ENCODE measurements at regions not wholly inside any gene's neighbourhood (a gene's known extent, or its start where the extent isn't known, plus 50 kb on each side); places are given as distances from the start of the nearest gene placed in this dataset.

GRCh38 chr6:94095961-94096360, 676.6 kb upstream of the EPHA7 start:
- H3K27me3 ChIP-seq (ENCODE audit: control insufficient read depth, insufficient read depth, low read length) = no peaks in the 10 kb centered on the region
- no peak for TF ChIP-seq CTCF (IDR thresholded peaks at IDR 0.05; ENCODE audit: low read depth, low read length)
- ChIA-PET CTCF (no interaction called here), POLR2A (no interaction called here)
- H3K4me3 ChIP-seq (ENCODE audit: low read depth, low read length) = no peak overlapping the region
- no peaks in the 10 kb centered on the region for H3K9me3 ChIP-seq (ENCODE audit: control insufficient read depth, insufficient read depth, low read length)
- no peak for DNase-seq (ENCODE audit: low read depth, low spot score)
- no peak overlapping the region for H3K27ac ChIP-seq (ENCODE audit: low read depth, low read length)

- CTCF ChIA-PET = no interaction called here
- TF ChIP-seq CTCF (IDR thresholded peaks at IDR 0.05; ENCODE audit: low read depth, low read length) = no peak
Observed at GRCh38 chr6:94089941-94090340, 670.6 kb upstream of the EPHA7 start.

GRCh38 chr6:94088870-94089269, 669.5 kb upstream of the EPHA7 start:
- ChIA-PET CTCF (no interaction called here), POLR2A (no interaction called here)

More at GRCh38 chr6:94089941-94090340, 670.6 kb upstream of the EPHA7 start:
- H3K27ac ChIP-seq (ENCODE audit: low read depth, low read length) = no peak overlapping the region
- POLR2A ChIA-PET = no interaction called here
- H3K9me3 ChIP-seq (ENCODE audit: control insufficient read depth, insufficient read depth, low read length) = no peaks in the 10 kb centered on the region; the same call in 1 of the 2 replicates
- H3K27me3 ChIP-seq (ENCODE audit: control insufficient read depth, insufficient read depth, low read length) = no peaks in the 10 kb centered on the region
- H3K4me3 ChIP-seq (ENCODE audit: low read depth, low read length) = no peak overlapping the region
- DNase-seq (ENCODE audit: low read depth, low spot score) = no peak

GRCh38 chr6:94074764-94075163, 655.4 kb upstream of the EPHA7 start:
- no peak for TF ChIP-seq CTCF (IDR thresholded peaks at IDR 0.05; ENCODE audit: low read depth, low read length)
- DNase-seq (ENCODE audit: low read depth, low spot score) = no peak
- Histone ChIP-seq H3K27me3 (ENCODE audit: control insufficient read depth, insufficient read depth, low read length) (no peaks in the 10 kb centered on the region), H3K9me3 (ENCODE audit: control insufficient read depth, insufficient read depth, low read length) (no peaks in the 10 kb centered on the region), H3K4me3 (ENCODE audit: low read depth, low read length) (no peak overlapping the region), H3K27ac (ENCODE audit: low read depth, low read length) (no peak overlapping the region)
- ChIA-PET POLR2A (no interaction called here), CTCF (no interaction called here)

More at GRCh38 chr6:94088870-94089269, 669.5 kb upstream of the EPHA7 start:
- Histone ChIP-seq H3K27me3 (ENCODE audit: control insufficient read depth, insufficient read depth, low read length) (no peaks in the 10 kb centered on the region), H3K9me3 (ENCODE audit: control insufficient read depth, insufficient read depth, low read length) (no peaks in the 10 kb centered on the region; the same call in 1 of the 2 replicates), H3K27ac (ENCODE audit: low read depth, low read length) (no peak overlapping the region), H3K4me3 (ENCODE audit: low read depth, low read length) (no peak overlapping the region)
- DNase-seq (ENCODE audit: low read depth, low spot score) = no peak
- no peak for TF ChIP-seq CTCF (IDR thresholded peaks at IDR 0.05; ENCODE audit: low read depth, low read length)

GRCh38 chr6:94071835-94072234, 652.5 kb upstream of the EPHA7 start:
- POLR2A ChIA-PET = no interaction called here
- Histone ChIP-seq H3K9me3 (ENCODE audit: control insufficient read depth, insufficient read depth, low read length) (no peaks in the 10 kb centered on the region), H3K4me3 (ENCODE audit: low read depth, low read length) (no peak overlapping the region), H3K27me3 (ENCODE audit: control insufficient read depth, insufficient read depth, low read length) (no peaks in the 10 kb centered on the region), H3K27ac (ENCODE audit: low read depth, low read length) (no peak overlapping the region)
- DNase-seq (ENCODE audit: low read depth, low spot score) = no peak
- no peak for TF ChIP-seq CTCF (IDR thresholded peaks at IDR 0.05; ENCODE audit: low read depth, low read length)
- CTCF ChIA-PET = no interaction called here
